ENCODE measurements at regions not wholly inside any gene's neighbourhood (a gene's known extent, or its start where the extent isn't known, plus 50 kb on each side); places are given as distances from the start of the nearest gene placed in this dataset.
"Not testable (repeated sequence)": the region's sequence is repeated elsewhere in the genome, so short reads cannot be mapped to it uniquely, and the experiment has no call there.

GRCh38 chr12:105588106-105588505, 257.6 kb downstream of the C12orf75 start:
- Mint-ChIP-seq H3K36me3 (no peaks in the 10 kb centered on the region), H3K4me3 (no peak overlapping the region), H3K4me1 (ENCODE audit: low read depth) (no peaks in the 10 kb centered on the region), H3K27me3 (peaks cover 6% of the 10 kb centered on the region), H3K9me3 (no peaks in the 10 kb centered on the region), H3K27ac (no peak overlapping the region)
- CTCF ChIA-PET: no interaction called here
- intact Hi-C loops (cut with micrococcal nuclease): no loop called here
- POLR2A ChIA-PET: no interaction called here
- no peak for DNase-seq

- intact Hi-C loops (cut with micrococcal nuclease): no loop called here
- H3K9me3 Mint-ChIP-seq: no peaks in the 10 kb centered on the region
- no peak overlapping the region for H3K4me3 Mint-ChIP-seq
- CTCF ChIA-PET: no interaction called here
- H3K36me3 Mint-ChIP-seq: no peaks in the 10 kb centered on the region
- no peaks in the 10 kb centered on the region for H3K4me1 Mint-ChIP-seq (ENCODE audit: low read depth)
- H3K27ac Mint-ChIP-seq: no peak overlapping the region
- no peak for DNase-seq
- POLR2A ChIA-PET: no interaction called here
- peaks cover 2% of the 10 kb centered on the region for H3K27me3 Mint-ChIP-seq
Observed at GRCh38 chr12:105590571-105590970, 260.1 kb downstream of the C12orf75 start.

GRCh38 chr12:105595440-105595839, 264.9 kb downstream of the C12orf75 start:
- CTCF ChIA-PET: no interaction called here
- POLR2A ChIA-PET: no interaction called here

GRCh38 chr12:105596731-105597130, 266.2 kb downstream of the C12orf75 start:
- intact Hi-C loops (cut with micrococcal nuclease): no loop called here
- H3K27me3 Mint-ChIP-seq: peaks cover 4% of the 10 kb centered on the region
- H3K36me3 Mint-ChIP-seq: no peaks in the 10 kb centered on the region
- no peak overlapping the region for H3K27ac Mint-ChIP-seq
- no peak for DNase-seq
- CTCF ChIA-PET: no interaction called here
- H3K9me3 Mint-ChIP-seq: no peaks in the 10 kb centered on the region
- H3K4me3 Mint-ChIP-seq: no peak overlapping the region
- POLR2A ChIA-PET: no interaction called here
- H3K4me1 Mint-ChIP-seq (ENCODE audit: low read depth): no peaks in the 10 kb centered on the region

More at GRCh38 chr12:105595440-105595839, 264.9 kb downstream of the C12orf75 start:
- Mint-ChIP-seq H3K27me3 (peaks cover 4% of the 10 kb centered on the region), H3K9me3 (no peaks in the 10 kb centered on the region), H3K27ac (no peak overlapping the region), H3K4me1 (ENCODE audit: low read depth) (no peaks in the 10 kb centered on the region), H3K4me3 (no peak overlapping the region), H3K36me3 (no peaks in the 10 kb centered on the region)
- DNase-seq: no peak
- intact Hi-C loops (cut with micrococcal nuclease): no loop called here

GRCh38 chr12:105598031-105598430, 267.5 kb downstream of the C12orf75 start:
- intact Hi-C loops (cut with micrococcal nuclease): no loop called here
- Mint-ChIP-seq H3K9me3 (no peaks in the 10 kb centered on the region), H3K27ac (no peak overlapping the region), H3K36me3 (no peaks in the 10 kb centered on the region), H3K27me3 (peaks cover 8% of the 10 kb centered on the region), H3K4me1 (ENCODE audit: low read depth) (no peaks in the 10 kb centered on the region), H3K4me3 (no peak overlapping the region)
- POLR2A ChIA-PET: no interaction called here
- CTCF ChIA-PET: no interaction called here
- no peak for DNase-seq

GRCh38 chr12:105600911-105601545, 270.5 kb downstream of the C12orf75 start:
- Mint-ChIP-seq H3K4me3 (no peak overlapping the region), H3K4me1 (ENCODE audit: low read depth) (no peaks in the 10 kb centered on the region), H3K27ac (no peak overlapping the region), H3K27me3 (peaks cover 6% of the 10 kb centered on the region), H3K9me3 (no peaks in the 10 kb centered on the region), H3K36me3 (no peaks in the 10 kb centered on the region)
- no peak for DNase-seq
- ChIA-PET POLR2A (no interaction called here), CTCF (no interaction called here)
- intact Hi-C loops (cut with micrococcal nuclease): no loop called here

GRCh38 chr12:105602312-105602711, 271.8 kb downstream of the C12orf75 start:
- H3K36me3 Mint-ChIP-seq; DNase-seq; H3K9me3 Mint-ChIP-seq; H3K4me1 Mint-ChIP-seq (ENCODE audit: low read depth); H3K27ac Mint-ChIP-seq; H3K27me3 Mint-ChIP-seq; POLR2A ChIA-PET; H3K4me3 Mint-ChIP-seq; intact Hi-C loops (cut with micrococcal nuclease); CTCF ChIA-PET: not testable (repeated sequence)

- CTCF ChIA-PET; DNase-seq; POLR2A ChIA-PET; H3K9me3 Mint-ChIP-seq; H3K27me3 Mint-ChIP-seq; H3K27ac Mint-ChIP-seq; H3K36me3 Mint-ChIP-seq; intact Hi-C loops (cut with micrococcal nuclease); H3K4me3 Mint-ChIP-seq; H3K4me1 Mint-ChIP-seq (ENCODE audit: low read depth): not testable (repeated sequence)
Observed at GRCh38 chr12:105604281-105604680, 273.8 kb downstream of the C12orf75 start.

- CTCF ChIA-PET; H3K27me3 Mint-ChIP-seq; H3K4me1 Mint-ChIP-seq (ENCODE audit: low read depth); DNase-seq; H3K9me3 Mint-ChIP-seq; H3K4me3 Mint-ChIP-seq; intact Hi-C loops (cut with micrococcal nuclease); POLR2A ChIA-PET; H3K36me3 Mint-ChIP-seq; H3K27ac Mint-ChIP-seq: not testable (repeated sequence)
Observed at GRCh38 chr12:105606613-105607012, 276.1 kb downstream of the C12orf75 start.

GRCh38 chr12:105609001-105609400, 278.5 kb downstream of the C12orf75 start:
- H3K27ac Mint-ChIP-seq; H3K4me3 Mint-ChIP-seq; H3K36me3 Mint-ChIP-seq; H3K9me3 Mint-ChIP-seq; POLR2A ChIA-PET; H3K27me3 Mint-ChIP-seq; CTCF ChIA-PET; H3K4me1 Mint-ChIP-seq (ENCODE audit: low read depth); DNase-seq; intact Hi-C loops (cut with micrococcal nuclease): not testable (repeated sequence)

GRCh38 chr12:105610459-105610858, 280.0 kb downstream of the C12orf75 start:
- CTCF ChIA-PET: no interaction called here
- POLR2A ChIA-PET: no interaction called here
- Mint-ChIP-seq H3K4me1 (ENCODE audit: low read depth) (no peaks in the 10 kb centered on the region), H3K36me3 (no peaks in the 10 kb centered on the region), H3K27ac (no peak overlapping the region), H3K27me3 (no peaks in the 10 kb centered on the region), H3K4me3 (no peak overlapping the region), H3K9me3 (no peaks in the 10 kb centered on the region)
- intact Hi-C loops (cut with micrococcal nuclease): no loop called here
- DNase-seq: no peak

GRCh38 chr12:105611340-105611739, 280.8 kb downstream of the C12orf75 start:
- CTCF ChIA-PET: no interaction called here
- intact Hi-C loops (cut with micrococcal nuclease): no loop called here
- H3K27ac Mint-ChIP-seq: no peak overlapping the region
- H3K4me3 Mint-ChIP-seq: no peak overlapping the region
- H3K4me1 Mint-ChIP-seq (ENCODE audit: low read depth): no peaks in the 10 kb centered on the region
- no peaks in the 10 kb centered on the region for H3K9me3 Mint-ChIP-seq
- H3K27me3 Mint-ChIP-seq: peaks cover under 1% of the 10 kb centered on the region
- DNase-seq: no peak
- POLR2A ChIA-PET: no interaction called here
- H3K36me3 Mint-ChIP-seq: no peaks in the 10 kb centered on the region

- intact Hi-C loops (cut with micrococcal nuclease): no loop called here
- no peak for DNase-seq
- Mint-ChIP-seq H3K4me3 (no peak overlapping the region), H3K9me3 (no peaks in the 10 kb centered on the region), H3K36me3 (no peaks in the 10 kb centered on the region), H3K27ac (no peak overlapping the region), H3K4me1 (ENCODE audit: low read depth) (no peaks in the 10 kb centered on the region), H3K27me3 (peaks cover 3% of the 10 kb centered on the region)
- POLR2A ChIA-PET: no interaction called here
- CTCF ChIA-PET: no interaction called here
Observed at GRCh38 chr12:105613269-105613668, 282.8 kb downstream of the C12orf75 start.

- H3K27ac Mint-ChIP-seq: no peak overlapping the region
- intact Hi-C loops (cut with micrococcal nuclease): no loop called here
- no peak overlapping the region for H3K4me3 Mint-ChIP-seq
- H3K4me1 Mint-ChIP-seq (ENCODE audit: low read depth): no peaks in the 10 kb centered on the region
- ChIA-PET CTCF (no interaction called here), POLR2A (no interaction called here)
- no peak for DNase-seq
- no peaks in the 10 kb centered on the region for H3K36me3 Mint-ChIP-seq
- no peaks in the 10 kb centered on the region for H3K9me3 Mint-ChIP-seq
- peaks cover 3% of the 10 kb centered on the region for H3K27me3 Mint-ChIP-seq
Observed at GRCh38 chr12:105613887-105614286, 283.4 kb downstream of the C12orf75 start.
